Left ventricle myocardium inferior (tissue), 1 donor: ENCODE measurements at regions not wholly inside any gene's neighbourhood (a gene's known extent, or its start where the extent isn't known, plus 50 kb on each side); places are given as distances from the start of the nearest gene placed in this dataset.

Experiments
- DNase-seq: peaks from one replicate; pipeline ENCODE4 v3.0.0-alpha.2; 2020
- H3K27ac ChIP-seq: fragments of 200-600 bp; replicated peaks from 2 replicates; pipeline ENCODE4 v1.8.0; 2021
- H3K27me3 ChIP-seq: fragments of 200-600 bp; 2 replicates; pipeline ENCODE4 v1.8.0; 2021; ENCODE audit warnings: low read depth
- H3K36me3 ChIP-seq: fragments of 200-600 bp; 2 replicates; pipeline ENCODE4 v1.8.0; 2021
- H3K4me1 ChIP-seq: fragments of 200-600 bp; 2 replicates; pipeline ENCODE4 v1.8.0; 2021
- H3K4me3 ChIP-seq: fragments of 200-600 bp; 2 replicates; pipeline ENCODE4 v1.8.0; 2021; ENCODE audit warnings: mild to moderate bottlenecking, moderate library complexity
- H3K9me3 ChIP-seq: fragments of 200-600 bp; replicated peaks from 2 replicates; pipeline ENCODE4 v1.8.0; 2021
- CTCF ChIP-seq: fragments of 200-600 bp; IDR thresholded peaks from 2 replicates; pipeline ENCODE4 v1.8.0; 2021; ENCODE audit warnings: antibody characterized with exemption, mild to moderate bottlenecking, borderline replicate concordance
- intact Hi-C: fragments of 100-400 bp; cut with micrococcal nuclease; formaldehyde crosslinking; loops from one replicate; pipeline ENCODE4 v1.11.0; 2022
- donor health status: DM: no; HTN: yes; CAD: no; lungs with severe emphysema.

DNA sequence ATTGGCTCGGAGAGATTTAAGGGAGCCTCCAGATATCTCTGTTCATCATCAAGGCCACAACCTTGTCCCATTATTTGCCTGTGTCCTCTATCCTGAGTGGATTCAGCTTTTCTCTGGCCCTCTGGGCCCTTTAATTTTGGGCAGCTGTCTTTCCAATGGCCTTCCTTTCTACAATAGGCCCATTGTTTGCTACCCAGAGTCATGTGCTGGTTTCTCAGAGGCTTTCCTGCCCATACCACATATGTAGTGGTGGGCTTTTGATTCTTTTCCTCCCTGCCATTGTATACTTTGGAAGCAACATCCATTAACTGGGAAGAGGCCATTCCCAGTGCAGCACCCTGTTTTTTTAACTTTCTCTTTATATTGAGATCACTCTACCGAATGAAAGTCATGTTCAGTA, 233.9 kb upstream of the SGCD start:
- no peak for DNase-seq
- H3K9me3 ChIP-seq, result peaks cover 17% of the 10 kb centered on the region
- no peaks in the 10 kb centered on the region for H3K27me3 ChIP-seq
- no peak overlapping the region for H3K4me3 ChIP-seq
- no peak for TF ChIP-seq CTCF
- no peaks in the 10 kb centered on the region for H3K36me3 ChIP-seq
- H3K4me1 ChIP-seq, result peaks cover 11% of the 10 kb centered on the region
- intact Hi-C loops, result no loop called here
- H3K27ac ChIP-seq, result no peak overlapping the region

GRCh38 chr5:156094001-156094400, 233.0 kb upstream of the SGCD start:
- Histone ChIP-seq H3K36me3 (no peaks in the 10 kb centered on the region), H3K27me3 (no peaks in the 10 kb centered on the region), H3K4me3 (no peak overlapping the region), H3K9me3 (peaks cover 17% of the 10 kb centered on the region), H3K4me1 (peaks cover 14% of the 10 kb centered on the region), H3K27ac (no peak overlapping the region)
- intact Hi-C loops, result no loop called here
- DNase-seq, result no peak
- TF ChIP-seq CTCF, result no peak

- Histone ChIP-seq H3K27ac (no peak overlapping the region), H3K4me3 (no peak overlapping the region), H3K36me3 (no peaks in the 10 kb centered on the region), H3K4me1 (peaks cover 14% of the 10 kb centered on the region), H3K9me3 (peaks cover 3% of the 10 kb centered on the region), H3K27me3 (no peaks in the 10 kb centered on the region)
- intact Hi-C loops, result no loop called here
- TF ChIP-seq CTCF, result no peak
- DNase-seq, result no peak
Observed at GRCh38 chr5:156095709-156096241, 231.2 kb upstream of the SGCD start.

GRCh38 chr5:156096259-156096658, 230.7 kb upstream of the SGCD start:
- Histone ChIP-seq H3K27me3 (no peaks in the 10 kb centered on the region), H3K27ac (no peak overlapping the region), H3K4me3 (no peak overlapping the region), H3K36me3 (no peaks in the 10 kb centered on the region), H3K9me3 (no peaks in the 10 kb centered on the region), H3K4me1 (peaks cover 14% of the 10 kb centered on the region)
- DNase-seq, result no peak
- no peak for TF ChIP-seq CTCF
- intact Hi-C loops, result no loop called here

- H3K27me3 ChIP-seq, result no peaks in the 10 kb centered on the region
- intact Hi-C loops, result no loop called here
- no peak for DNase-seq
Observed at GRCh38 chr5:156103155-156103885, 223.6 kb upstream of the SGCD start.

More at GRCh38 chr5:156103155-156103885, 223.6 kb upstream of the SGCD start:
- no peak overlapping the region for H3K4me3 ChIP-seq
- H3K4me1 ChIP-seq, result peaks cover under 1% of the 10 kb centered on the region
- H3K27ac ChIP-seq, result no peak overlapping the region
- H3K36me3 ChIP-seq, result no peaks in the 10 kb centered on the region
- no peaks in the 10 kb centered on the region for H3K9me3 ChIP-seq
- no peak for TF ChIP-seq CTCF
